ENCODE measurements at regions not wholly inside any gene's neighbourhood (a gene's known extent, or its start where the extent isn't known, plus 50 kb on each side); places are given as distances from the start of the nearest gene placed in this dataset.
A peak's percentile ranks its signal among the peaks of the same experiment; 100 is the strongest.

DNA sequence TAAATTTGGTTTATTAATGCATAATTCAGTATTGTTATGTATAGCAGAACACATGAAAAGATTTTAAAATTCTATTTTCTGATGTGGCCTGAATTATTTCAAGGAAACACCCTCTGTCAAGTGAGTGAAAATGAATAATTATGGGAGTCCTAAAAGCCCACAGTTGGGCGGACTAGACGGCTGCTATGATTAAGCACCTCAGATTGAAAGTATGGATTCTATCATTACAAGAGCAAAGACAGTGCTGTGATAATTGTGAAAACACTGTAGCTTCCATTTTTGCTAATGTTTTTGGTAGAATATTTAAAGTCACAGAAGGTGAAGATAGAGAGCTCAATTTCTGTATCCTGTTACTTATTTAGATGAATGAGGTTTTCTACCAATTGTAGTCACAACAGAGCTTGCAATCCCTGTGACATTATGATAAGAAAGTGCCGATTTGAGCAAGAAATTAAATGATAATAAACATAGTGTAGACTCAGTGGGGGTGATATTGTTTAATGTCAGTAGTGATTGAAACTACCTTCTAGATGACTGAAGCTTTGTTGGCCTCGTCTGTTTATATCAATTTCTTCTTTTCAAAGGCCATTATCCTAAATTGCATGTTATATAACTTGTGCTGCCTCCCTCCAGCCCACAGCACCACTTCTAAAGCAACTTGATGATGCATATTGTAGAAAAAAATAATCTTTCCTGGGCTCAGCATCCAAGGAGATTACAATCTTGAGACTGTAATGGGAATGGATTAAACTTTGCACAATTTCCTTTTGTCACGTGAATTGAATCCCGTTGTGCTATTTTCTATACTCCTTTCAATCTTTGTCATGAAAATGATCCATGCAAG lies 359.8 kb downstream of the BTG1 start:
- H3K36me3 ChIP-seq (ENCODE audit: insufficient read depth), result no peaks in the 10 kb centered on the region
- DNase-seq (ENCODE audit: extremely low spot score), result no peak
- WGBS, result 70% methylated on average over 6 of the region's 6 CpGs
- no peak overlapping the region for H3K4me3 ChIP-seq (ENCODE audit: low read depth, low read length)
- H3K27ac ChIP-seq (ENCODE audit: low read depth), result no peak overlapping the region
- no peaks in the 10 kb centered on the region for H3K4me1 ChIP-seq (ENCODE audit: insufficient read depth)

DNA sequence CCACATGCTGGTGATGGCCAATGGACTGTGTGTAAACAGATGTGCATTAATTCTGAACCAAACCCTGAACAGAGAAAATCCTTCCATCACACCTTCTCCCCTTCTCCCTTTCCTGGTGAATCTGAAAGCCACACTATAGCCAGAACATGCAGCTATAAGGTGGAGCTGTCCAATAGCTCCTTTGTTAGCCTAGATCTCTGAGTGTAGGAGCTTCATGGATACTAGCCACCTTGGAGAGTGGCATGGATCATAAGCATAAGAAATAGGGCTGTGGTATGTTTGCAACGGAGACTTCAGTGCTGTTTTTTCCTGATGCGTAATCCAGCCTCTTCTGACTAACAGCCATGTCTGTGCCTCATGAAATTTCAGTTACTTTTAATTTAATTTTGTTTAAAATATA lies 364.5 kb downstream of the BTG1 start:
- no peaks in the 10 kb centered on the region for H3K36me3 ChIP-seq (ENCODE audit: insufficient read depth)
- no peak for DNase-seq (ENCODE audit: extremely low spot score)
- WGBS, result 86% methylated on average over 2 of the region's 2 CpGs
- no peak overlapping the region for H3K4me3 ChIP-seq (ENCODE audit: low read depth, low read length)
- no peak overlapping the region for H3K27ac ChIP-seq (ENCODE audit: low read depth)
- no peaks in the 10 kb centered on the region for H3K4me1 ChIP-seq (ENCODE audit: insufficient read depth)

DNA sequence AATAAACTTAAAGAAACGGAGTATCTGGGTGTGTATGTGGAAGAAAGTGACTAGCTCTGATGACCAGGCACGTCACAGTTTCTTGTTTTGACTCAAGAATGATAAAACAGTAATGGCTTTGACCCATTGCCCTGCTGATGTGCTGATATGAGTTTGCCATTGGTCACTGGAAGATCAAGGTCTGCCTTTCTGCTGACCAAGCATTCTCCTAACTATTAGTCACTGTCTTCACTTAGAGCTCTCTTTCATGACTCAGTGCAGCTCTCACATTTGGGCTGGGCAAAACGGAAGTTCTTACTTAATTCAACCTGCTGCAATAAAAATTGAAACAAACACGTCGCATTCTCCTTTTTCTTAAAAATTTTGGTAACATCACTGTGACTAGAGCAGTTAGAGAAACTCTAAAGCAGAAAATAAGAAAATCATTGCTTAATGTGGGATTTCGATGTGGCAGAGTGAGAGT lies 366.7 kb downstream of the BTG1 start:
- Histone ChIP-seq H3K27ac (ENCODE audit: low read depth) (peak overlapping the region; percentile 50), H3K4me3 (ENCODE audit: low read depth, low read length) (no peak overlapping the region), H3K4me1 (ENCODE audit: insufficient read depth) (no peaks in the 10 kb centered on the region), H3K36me3 (ENCODE audit: insufficient read depth) (no peaks in the 10 kb centered on the region)
- DNase-seq (ENCODE audit: extremely low spot score), result peak; percentile 54
- WGBS, result 30% methylated on average over 6 of the region's 6 CpGs

DNA sequence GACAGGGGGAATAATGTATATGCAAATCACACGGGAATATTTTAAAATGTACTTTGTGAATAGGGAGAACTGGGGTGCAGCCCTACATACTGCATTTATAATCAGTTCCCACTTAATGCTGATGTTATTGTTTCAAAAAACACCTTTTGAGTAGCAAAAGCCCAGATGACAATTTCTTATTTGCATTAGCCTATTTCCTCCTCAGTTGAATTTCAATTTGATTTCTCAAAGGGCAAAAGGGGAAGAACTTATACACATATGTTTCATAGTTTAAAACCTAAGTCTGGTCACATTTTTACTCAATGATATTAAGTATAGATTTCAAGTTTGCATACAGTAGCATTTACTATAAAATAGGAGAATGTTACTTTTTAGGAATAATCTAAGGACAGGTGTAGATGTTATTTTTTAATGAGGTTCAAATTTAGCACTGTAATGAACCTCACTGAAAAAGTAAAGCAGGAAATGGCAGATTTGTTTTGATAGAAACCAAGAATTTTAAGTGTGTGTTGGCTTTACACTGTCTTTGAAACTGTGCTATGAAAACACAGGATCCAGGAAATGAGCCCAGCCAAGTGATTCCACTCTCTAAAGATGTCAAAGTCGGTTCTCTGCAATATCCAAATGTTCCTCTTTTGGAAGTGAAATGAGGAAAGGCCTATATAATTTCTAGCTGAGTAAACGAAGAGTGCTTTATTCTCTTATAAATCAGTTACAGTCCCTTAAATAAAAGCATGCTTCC lies 367.4 kb downstream of the BTG1 start:
- Histone ChIP-seq H3K4me3 (ENCODE audit: low read depth, low read length) (no peak overlapping the region), H3K36me3 (ENCODE audit: insufficient read depth) (no peaks in the 10 kb centered on the region), H3K27ac (ENCODE audit: low read depth) (peak overlapping the region; percentile 23), H3K4me1 (ENCODE audit: insufficient read depth) (no peaks in the 10 kb centered on the region)
- peak; percentile 81 for DNase-seq (ENCODE audit: extremely low spot score)
- 30% methylated on average over 3 of the region's 3 CpGs for WGBS

DNA sequence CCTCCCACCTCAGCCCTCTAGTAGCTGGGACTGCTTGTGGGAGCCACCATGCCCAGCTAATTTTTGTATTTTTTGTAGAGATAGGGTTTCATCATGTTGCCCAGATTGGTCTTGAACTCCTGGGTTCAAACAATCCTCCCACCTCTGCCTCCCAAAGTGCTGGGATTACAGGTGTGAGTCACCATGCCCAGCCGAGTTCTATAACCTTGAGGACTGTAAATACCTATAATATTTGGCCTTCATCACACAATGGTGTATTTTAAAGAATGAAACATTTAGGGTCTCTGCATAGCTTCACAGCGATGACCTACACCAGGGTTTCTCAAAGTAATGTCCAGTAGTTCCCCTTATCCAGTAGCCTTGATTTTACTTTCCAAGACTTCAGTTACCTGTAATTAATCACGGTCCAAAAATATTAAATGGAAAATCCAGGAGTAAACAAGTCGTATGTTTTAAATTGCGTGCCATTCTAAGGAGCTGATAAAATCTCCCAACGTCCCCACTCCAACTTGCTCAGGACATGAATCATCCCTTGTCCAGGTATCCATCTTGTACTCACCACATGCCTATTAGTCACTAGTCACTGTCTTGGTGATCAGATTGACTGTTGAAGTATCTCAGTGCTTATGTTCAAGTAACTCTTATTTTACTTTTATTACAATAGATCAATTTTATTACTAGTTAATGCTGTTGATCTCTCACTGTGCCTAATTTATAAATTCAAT lies 368.2 kb downstream of the BTG1 start:
- H3K4me1 ChIP-seq (ENCODE audit: insufficient read depth), result no peaks in the 10 kb centered on the region
- no peak overlapping the region for H3K4me3 ChIP-seq (ENCODE audit: low read depth, low read length)
- H3K27ac ChIP-seq (ENCODE audit: low read depth), result no peak overlapping the region
- no peaks in the 10 kb centered on the region for H3K36me3 ChIP-seq (ENCODE audit: insufficient read depth)
- WGBS, result 80% methylated on average over 6 of the region's 6 CpGs
- no peak for DNase-seq (ENCODE audit: extremely low spot score)

DNA sequence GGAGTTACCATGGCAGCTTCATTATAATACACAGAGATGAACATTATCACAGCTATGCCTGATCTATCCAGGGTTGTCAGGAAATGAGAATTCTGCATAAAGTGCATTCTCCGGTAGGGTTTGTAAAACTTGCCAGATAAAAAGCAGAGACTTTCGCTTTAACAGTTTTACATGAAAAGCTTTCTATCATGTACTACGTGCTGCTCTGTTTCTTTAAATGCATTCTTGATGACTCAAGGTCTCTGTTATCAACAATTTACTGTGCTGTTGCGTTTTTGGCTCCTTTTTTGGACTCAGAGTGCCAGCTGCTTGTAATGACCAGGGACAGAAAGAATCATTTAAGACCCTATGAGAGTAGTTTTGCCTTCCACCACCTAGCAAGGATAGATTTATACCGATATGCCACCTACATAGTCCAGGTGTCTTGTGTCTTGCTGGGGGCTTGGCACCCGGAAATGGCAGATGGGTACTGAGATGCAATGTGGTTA lies 371.2 kb downstream of the BTG1 start:
- Histone ChIP-seq H3K36me3 (ENCODE audit: insufficient read depth) (no peaks in the 10 kb centered on the region), H3K4me3 (ENCODE audit: low read depth, low read length) (peak overlapping the region; percentile 10), H3K4me1 (ENCODE audit: insufficient read depth) (no peaks in the 10 kb centered on the region), H3K27ac (ENCODE audit: low read depth) (no peak overlapping the region)
- peak; percentile 18 for DNase-seq (ENCODE audit: extremely low spot score)
- WGBS, result 19% methylated on average over 6 of the region's 6 CpGs

DNA sequence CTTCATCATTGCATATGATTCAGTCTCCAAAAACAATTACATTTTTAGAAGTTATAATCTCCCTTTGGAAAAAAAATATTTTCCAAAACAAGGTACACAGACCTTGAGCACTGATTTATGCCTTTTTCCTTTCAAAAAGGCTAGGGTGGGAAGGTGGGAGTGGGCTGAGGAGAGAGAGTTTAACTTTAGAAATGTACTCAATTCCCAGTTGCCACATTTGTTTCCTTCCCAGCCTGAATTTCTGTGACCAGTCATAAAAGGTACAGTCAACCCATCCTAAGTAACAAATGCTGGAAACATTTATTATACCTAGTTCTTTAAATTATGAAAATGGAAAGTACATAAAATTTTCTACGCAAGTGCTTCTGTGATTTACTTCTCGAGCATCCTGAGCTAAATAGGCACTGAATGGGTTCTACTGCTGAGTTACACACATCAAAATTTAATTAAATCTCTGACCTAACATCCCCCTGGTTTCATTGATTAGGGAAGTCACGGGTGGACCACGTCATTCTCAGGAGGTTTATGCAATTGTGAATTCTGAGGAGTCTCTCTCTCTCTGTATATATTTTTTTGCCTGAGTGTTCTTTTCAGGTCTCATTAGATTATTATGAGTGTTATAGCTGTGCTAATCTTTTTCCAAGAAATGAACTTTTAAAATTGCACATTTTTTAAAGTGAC lies 371.8 kb downstream of the BTG1 start:
- H3K36me3 ChIP-seq (ENCODE audit: insufficient read depth), result no peaks in the 10 kb centered on the region
- no peaks in the 10 kb centered on the region for H3K4me1 ChIP-seq (ENCODE audit: insufficient read depth)
- DNase-seq (ENCODE audit: extremely low spot score), result no peak
- no peak overlapping the region for H3K27ac ChIP-seq (ENCODE audit: low read depth)
- WGBS, result 51% methylated on average over 4 of the region's 4 CpGs
- H3K4me3 ChIP-seq (ENCODE audit: low read depth, low read length), result no peak overlapping the region

DNA sequence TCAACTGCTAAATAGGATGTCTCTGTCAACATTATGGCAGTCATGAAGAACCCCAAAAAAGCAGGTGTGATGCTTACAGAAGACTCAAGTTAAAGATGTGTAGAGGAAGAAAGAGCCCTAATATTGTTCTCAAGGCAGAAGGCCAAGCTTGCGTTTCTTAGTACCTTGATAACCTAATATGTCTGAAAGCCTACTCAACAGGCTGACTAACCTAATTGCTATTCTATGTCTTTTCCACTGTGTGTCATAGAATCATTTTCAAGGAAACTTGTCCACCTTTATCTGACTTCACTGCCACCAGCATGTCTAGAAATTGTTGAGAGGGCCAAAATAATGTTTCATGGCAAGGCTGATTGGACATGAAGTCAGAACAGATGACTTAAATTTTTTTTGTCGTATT lies 373.2 kb downstream of the BTG1 start:
- Histone ChIP-seq H3K4me1 (ENCODE audit: insufficient read depth) (no peaks in the 10 kb centered on the region), H3K4me3 (ENCODE audit: low read depth, low read length) (no peak overlapping the region), H3K36me3 (ENCODE audit: insufficient read depth) (no peaks in the 10 kb centered on the region), H3K27ac (ENCODE audit: low read depth) (no peak overlapping the region)
- DNase-seq (ENCODE audit: extremely low spot score), result no peak
- over 99% methylated on average over 2 of the region's 2 CpGs for WGBS

DNA sequence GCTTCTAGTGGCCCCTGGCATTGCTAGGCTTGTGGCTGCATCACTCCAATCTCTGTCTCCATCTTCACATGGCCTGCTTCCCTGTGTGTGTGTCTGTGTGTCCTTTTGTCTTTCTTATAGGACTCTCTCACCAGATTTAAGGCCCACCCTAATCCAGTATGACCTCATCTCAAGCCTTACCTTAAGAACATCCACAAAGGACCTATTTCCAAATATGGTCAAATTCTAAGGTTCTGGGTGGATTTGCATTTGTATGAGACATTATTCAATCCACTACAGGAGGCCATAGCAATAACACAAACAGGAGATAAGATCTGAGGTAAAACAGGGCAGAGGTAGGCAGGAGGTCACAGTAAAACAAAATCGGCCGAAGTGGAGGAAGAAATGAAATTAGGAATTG lies 375.9 kb downstream of the BTG1 start:
- no peaks in the 10 kb centered on the region for H3K4me1 ChIP-seq (ENCODE audit: insufficient read depth)
- WGBS, result 87% methylated on average over 2 of the region's 2 CpGs
- no peak overlapping the region for H3K27ac ChIP-seq (ENCODE audit: low read depth)
- no peak overlapping the region for H3K4me3 ChIP-seq (ENCODE audit: low read depth, low read length)
- DNase-seq (ENCODE audit: extremely low spot score), result no peak
- no peaks in the 10 kb centered on the region for H3K36me3 ChIP-seq (ENCODE audit: insufficient read depth)

DNA sequence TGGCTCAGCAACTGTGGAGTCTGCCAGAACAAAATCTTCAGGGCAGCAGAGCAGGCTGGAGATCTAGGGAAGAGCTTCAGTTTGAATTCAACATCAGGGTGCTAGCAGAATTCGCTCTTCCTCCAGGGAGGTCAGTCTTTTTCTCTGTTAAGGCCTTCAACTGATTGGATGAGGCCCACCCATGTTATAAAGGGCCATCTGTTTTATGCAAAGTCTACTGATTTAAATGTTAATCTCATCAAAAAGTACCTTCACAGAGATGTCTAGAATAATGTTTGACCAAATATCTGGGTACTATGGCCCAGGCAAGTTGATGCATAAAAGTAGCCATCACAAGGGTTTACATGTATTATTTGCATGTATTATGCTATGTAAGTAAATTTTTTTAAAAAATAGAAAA lies 378.4 kb downstream of the BTG1 start:
- 78% methylated on average over 1 of the region's 1 CpG for WGBS
- no peak overlapping the region for H3K4me3 ChIP-seq (ENCODE audit: low read depth, low read length)
- no peak overlapping the region for H3K27ac ChIP-seq (ENCODE audit: low read depth)
- no peaks in the 10 kb centered on the region for H3K36me3 ChIP-seq (ENCODE audit: insufficient read depth)
- no peak for DNase-seq (ENCODE audit: extremely low spot score)
- no peaks in the 10 kb centered on the region for H3K4me1 ChIP-seq (ENCODE audit: insufficient read depth)

DNA sequence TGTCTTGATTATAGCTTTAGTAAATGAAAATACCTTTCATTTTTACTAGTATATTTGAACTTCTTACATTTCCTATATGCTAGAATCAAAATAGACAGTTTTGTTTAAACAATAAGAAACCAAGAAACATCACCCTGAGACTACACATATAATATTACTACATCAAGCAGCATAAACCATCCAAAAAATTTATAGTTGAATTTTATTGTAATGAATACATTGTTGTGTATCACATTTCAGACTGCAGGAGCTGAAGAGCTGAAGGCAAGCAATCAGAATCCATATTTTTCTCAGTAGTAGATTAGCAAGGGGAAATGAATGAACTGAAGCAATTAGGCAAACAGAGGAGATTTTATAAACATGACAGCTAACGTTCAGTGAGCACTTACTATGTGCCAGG lies 379.2 kb downstream of the BTG1 start:
- DNase-seq (ENCODE audit: extremely low spot score), result no peak
- H3K27ac ChIP-seq (ENCODE audit: low read depth), result no peak overlapping the region
- no peaks in the 10 kb centered on the region for H3K36me3 ChIP-seq (ENCODE audit: insufficient read depth)
- 58% methylated on average over 1 of the region's 1 CpG for WGBS
- H3K4me3 ChIP-seq (ENCODE audit: low read depth, low read length), result no peak overlapping the region
- H3K4me1 ChIP-seq (ENCODE audit: insufficient read depth), result no peaks in the 10 kb centered on the region

DNA sequence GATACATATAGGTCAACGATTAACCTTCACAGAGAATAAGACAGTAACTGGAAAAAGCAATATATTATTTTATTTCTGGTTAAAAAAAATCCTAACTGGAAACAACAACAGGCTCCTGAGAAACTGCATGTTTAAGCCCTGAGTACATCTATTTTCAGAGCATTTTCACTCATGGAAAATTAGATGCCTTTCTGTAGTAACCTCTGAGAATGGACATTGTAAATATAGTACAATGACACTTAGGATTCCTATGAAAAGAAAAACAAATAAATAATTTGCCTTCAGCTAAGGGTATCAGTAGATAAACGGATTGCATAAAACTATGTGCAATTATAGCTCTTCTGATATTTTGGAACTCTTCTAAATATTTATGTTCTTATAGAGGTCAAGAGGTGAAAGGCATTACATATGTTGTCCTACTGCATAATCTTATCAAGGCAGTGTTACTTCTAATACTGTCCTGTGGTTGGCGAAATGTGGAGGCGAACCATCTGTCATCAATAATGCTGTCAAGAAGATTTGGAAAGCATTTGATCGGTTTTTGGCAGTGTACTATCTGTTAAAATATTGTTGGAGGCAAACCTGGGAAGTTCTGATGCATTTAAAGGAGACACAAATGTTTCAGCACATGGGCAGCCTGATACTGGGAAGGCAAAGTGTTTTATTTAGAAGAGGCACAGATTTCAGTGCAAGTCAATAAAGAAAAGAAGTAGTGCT lies 381.8 kb downstream of the BTG1 start:
- DNase-seq (ENCODE audit: extremely low spot score), result no peak
- 51% methylated on average over 5 of the region's 5 CpGs for WGBS
- no peaks in the 10 kb centered on the region for H3K4me1 ChIP-seq (ENCODE audit: insufficient read depth)
- no peaks in the 10 kb centered on the region for H3K36me3 ChIP-seq (ENCODE audit: insufficient read depth)
- H3K27ac ChIP-seq (ENCODE audit: low read depth), result no peak overlapping the region
- H3K4me3 ChIP-seq (ENCODE audit: low read depth, low read length), result no peak overlapping the region

DNA sequence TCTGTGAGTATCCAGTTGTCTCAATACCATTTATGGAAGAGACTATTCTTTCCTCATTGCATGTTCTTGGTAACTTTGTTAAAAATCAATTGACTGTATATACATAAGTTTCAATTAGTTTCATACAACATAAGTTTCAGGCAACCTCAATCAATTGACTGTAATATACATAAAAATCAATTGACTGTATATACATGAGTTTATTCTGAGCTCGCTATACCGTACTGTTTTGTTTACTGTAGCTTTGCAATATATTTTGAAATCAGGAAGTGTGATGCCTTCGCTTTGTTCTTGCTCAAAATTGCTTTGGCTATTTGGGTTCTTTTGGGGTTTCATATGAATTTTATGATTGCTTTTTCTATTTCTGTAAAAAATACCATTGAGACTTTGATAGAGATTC lies 392.0 kb downstream of the BTG1 start:
- 97% methylated on average over 3 of the region's 3 CpGs for WGBS
- no peak overlapping the region for H3K4me3 ChIP-seq (ENCODE audit: low read depth, low read length)
- H3K27ac ChIP-seq (ENCODE audit: low read depth), result no peak overlapping the region
- DNase-seq (ENCODE audit: extremely low spot score), result no peak
- H3K4me1 ChIP-seq (ENCODE audit: insufficient read depth), result no peaks in the 10 kb centered on the region
- H3K36me3 ChIP-seq (ENCODE audit: insufficient read depth), result no peaks in the 10 kb centered on the region
